GM12872 (cell line): ENCODE measurements at regions not wholly inside any gene's neighbourhood (a gene's known extent, or its start where the extent isn't known, plus 50 kb on each side); places are given as distances from the start of the nearest gene placed in this dataset.

Source experiments
- CTCF ChIP-seq: IDR thresholded peaks from 3 replicates; pipeline ENCODE4 v1.5.1; 2011; ENCODE audit warnings: low read depth, mild to moderate bottlenecking, low read length, moderate library complexity; ENCODE audit not compliant: insufficient read depth

- TF ChIP-seq CTCF: no peak
Measured at GRCh38 chr2:198656869-198657268, 800.9 kb downstream of the SATB2 start.

- no peak for TF ChIP-seq CTCF
Measured at GRCh38 chr2:198654646-198655045, 803.1 kb downstream of the SATB2 start.

DNA sequence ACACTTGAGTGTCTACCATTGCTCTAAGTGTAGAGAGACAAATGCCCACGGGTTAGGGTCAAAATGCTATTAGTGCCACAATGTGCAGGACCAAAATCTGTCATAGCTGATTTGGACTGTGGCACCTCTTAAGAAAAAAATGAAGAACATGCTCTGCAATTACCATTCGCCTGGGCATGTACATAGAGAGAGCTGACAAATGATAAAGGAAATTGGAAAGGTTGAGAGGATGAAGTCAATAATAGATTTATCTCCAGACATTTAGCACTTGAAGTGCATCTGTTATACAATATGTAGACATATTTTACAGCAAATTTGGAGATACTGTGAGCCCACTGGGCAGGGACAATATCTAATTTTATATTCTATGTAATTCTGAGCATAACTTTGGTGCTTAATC, 804.4 kb downstream of the SATB2 start:
- no peak for TF ChIP-seq CTCF

GRCh38 chr2:198652461-198652860, 805.3 kb downstream of the SATB2 start:
- no peak for TF ChIP-seq CTCF

DNA sequence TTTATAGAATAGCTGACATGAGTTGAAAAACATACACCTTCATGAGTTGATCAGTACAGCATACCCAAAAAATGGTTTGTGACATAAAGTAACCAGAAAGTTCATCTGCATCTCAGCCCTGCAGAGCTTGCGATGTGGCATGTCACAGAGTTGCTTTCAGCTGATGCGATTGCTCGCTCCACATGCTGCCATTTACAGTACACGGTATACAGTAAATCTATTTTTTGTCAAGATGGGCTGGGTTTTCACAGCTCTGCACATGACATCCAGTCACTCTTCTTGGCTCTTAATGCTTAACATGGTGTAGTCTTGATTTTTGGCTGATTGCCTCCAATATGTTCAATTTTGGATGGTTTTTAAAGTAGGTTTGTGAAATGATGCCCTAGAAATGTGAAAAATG, 811.9 kb downstream of the SATB2 start:
- no peak for TF ChIP-seq CTCF

DNA sequence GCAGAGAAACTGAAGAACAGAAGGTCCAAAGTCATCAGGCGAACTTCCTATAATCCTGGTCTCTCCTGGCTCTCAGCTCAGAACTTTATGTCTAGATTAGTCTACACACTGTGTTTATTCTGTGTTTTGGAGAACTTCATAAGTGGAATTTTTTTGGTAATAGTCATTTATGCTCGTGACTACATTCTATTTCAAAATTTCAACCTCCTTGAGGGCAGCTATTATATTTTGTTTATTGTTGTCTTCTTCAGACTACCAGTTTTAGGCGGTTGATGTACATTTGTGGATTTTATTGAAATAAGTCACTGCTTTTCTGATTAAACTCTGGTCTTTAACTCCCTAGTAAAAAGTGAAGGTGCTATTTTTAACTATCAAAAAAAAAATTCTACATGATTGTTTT, 816.6 kb downstream of the SATB2 start:
- TF ChIP-seq CTCF: no peak

- no peak for TF ChIP-seq CTCF
Measured at GRCh38 chr2:198640463-198640862, 817.3 kb downstream of the SATB2 start.

GRCh38 chr2:198639580-198639979, 818.2 kb downstream of the SATB2 start:
- TF ChIP-seq CTCF: no peak
